Fibroblast of mammary gland (primary cell): ENCODE measurements at regions not wholly inside any gene's neighbourhood (a gene's known extent, or its start where the extent isn't known, plus 50 kb on each side); places are given as distances from the start of the nearest gene placed in this dataset.

Experiments used
- DNase-seq: peaks from one replicate; pipeline ENCODE4 v3.0.0-alpha.2; 2010; ENCODE audit warnings: low read depth
- H3K4me3 ChIP-seq: 2 replicates; pipeline ENCODE4 v1.5.1; 2011; ENCODE audit warnings: low read depth, mild to moderate bottlenecking, low read length, moderate library complexity; ENCODE audit not compliant: control insufficient read depth
- TF ChIP-seq, protein P1 (sequence below): conservative IDR thresholded peaks from 2 replicates; pipeline ENCODE4 v1.5.1; 2011; ENCODE audit warnings: low read depth, low read length, inconsistent platforms; ENCODE audit not compliant: control insufficient read depth, insufficient read depth

DNA sequence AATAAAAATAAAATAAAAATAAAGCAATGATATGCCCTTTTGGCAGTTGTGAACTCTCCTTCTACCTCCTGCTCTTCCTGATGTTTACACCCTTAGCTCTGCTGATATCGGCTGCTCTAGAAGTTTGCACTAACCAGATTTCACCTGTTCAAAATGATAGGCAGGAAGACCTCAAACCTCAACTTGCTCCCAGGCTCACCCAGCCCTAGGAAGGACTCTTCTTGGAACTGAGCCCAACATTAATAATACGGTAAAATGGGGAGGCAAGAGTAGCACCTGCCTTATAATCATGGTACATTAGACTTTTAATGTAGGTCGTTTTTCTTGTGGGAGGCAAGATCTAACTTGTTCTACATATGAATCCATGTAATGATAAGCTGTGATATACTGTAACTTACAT lies 61.2 kb upstream of the MED13 start:
- TF ChIP-seq, protein P1, sequence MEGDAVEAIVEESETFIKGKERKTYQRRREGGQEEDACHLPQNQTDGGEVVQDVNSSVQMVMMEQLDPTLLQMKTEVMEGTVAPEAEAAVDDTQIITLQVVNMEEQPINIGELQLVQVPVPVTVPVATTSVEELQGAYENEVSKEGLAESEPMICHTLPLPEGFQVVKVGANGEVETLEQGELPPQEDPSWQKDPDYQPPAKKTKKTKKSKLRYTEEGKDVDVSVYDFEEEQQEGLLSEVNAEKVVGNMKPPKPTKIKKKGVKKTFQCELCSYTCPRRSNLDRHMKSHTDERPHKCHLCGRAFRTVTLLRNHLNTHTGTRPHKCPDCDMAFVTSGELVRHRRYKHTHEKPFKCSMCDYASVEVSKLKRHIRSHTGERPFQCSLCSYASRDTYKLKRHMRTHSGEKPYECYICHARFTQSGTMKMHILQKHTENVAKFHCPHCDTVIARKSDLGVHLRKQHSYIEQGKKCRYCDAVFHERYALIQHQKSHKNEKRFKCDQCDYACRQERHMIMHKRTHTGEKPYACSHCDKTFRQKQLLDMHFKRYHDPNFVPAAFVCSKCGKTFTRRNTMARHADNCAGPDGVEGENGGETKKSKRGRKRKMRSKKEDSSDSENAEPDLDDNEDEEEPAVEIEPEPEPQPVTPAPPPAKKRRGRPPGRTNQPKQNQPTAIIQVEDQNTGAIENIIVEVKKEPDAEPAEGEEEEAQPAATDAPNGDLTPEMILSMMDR: no peak
- no peak overlapping the region for H3K4me3 ChIP-seq
- no peak for DNase-seq

GRCh38 chr17:62125307-62125706 lies 60.2 kb upstream of the MED13 start:
- no peak for DNase-seq
- TF ChIP-seq, protein P1: no peak
- no peak overlapping the region for H3K4me3 ChIP-seq

- no peak overlapping the region for H3K4me3 ChIP-seq
- DNase-seq: no peak
- TF ChIP-seq, protein P1: no peak
These were observed 56.1 kb upstream of the MED13 start for GRCh38 chr17:62121025-62121730.

DNA sequence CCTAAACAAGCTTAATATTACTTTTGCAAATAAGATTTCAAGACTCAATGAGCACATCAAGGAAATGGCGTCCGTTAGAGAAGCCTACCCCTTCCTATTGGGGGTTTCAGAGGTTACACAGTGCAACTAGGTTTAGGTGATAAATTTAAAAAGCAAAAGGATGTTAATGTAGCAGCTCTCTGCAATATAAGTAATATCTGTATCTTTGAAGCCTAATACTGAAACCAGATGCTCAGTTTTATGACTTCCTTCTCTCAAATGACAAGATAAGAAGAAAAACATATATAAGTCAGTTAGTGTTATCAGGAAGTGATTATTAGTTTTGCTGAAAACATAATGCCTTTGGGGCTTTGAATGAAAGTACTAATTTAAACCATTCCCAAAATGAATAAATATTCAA lies 54.3 kb upstream of the MED13 start:
- TF ChIP-seq, protein P1: no peak
- DNase-seq: no peak
- no peak overlapping the region for H3K4me3 ChIP-seq
